HG03159 (cell line): ENCODE measurements at regions not wholly inside any gene's neighbourhood (a gene's known extent, or its start where the extent isn't known, plus 50 kb on each side); places are given as distances from the start of the nearest gene placed in this dataset.
"Not testable (repeated sequence)": the region's sequence is repeated elsewhere in the genome, so short reads cannot be mapped to it uniquely, and the experiment has no call there.

Experiments used
- ATAC-seq: cut with Tn5 transposase; IDR thresholded peaks from one replicate; pipeline ENCODE4 v1.9.1; 2021; ENCODE audit warnings: mild to moderate bottlenecking, moderate library complexity; ENCODE audit not compliant: unreplicated experiment

GRCh38 chr11:116324077-116324476, 448.7 kb downstream of the BUD13 start:
- not testable (repeated sequence) for ATAC-seq

GRCh38 chr11:116317212-116317611, 455.6 kb downstream of the BUD13 start:
- no peak for ATAC-seq

GRCh38 chr11:116314006-116314405, 458.8 kb downstream of the BUD13 start:
- no peak for ATAC-seq

GRCh38 chr11:116312570-116313391, 460.0 kb downstream of the BUD13 start:
- ATAC-seq: no peak

- ATAC-seq: no peak
Observed at GRCh38 chr11:116311206-116311605, 461.6 kb downstream of the BUD13 start.

- no peak for ATAC-seq
Observed at GRCh38 chr11:116310698-116311097, 462.1 kb downstream of the BUD13 start.

- no peak for ATAC-seq
Observed at GRCh38 chr11:116310226-116310625, 462.6 kb downstream of the BUD13 start.

- no peak for ATAC-seq
Observed at GRCh38 chr11:116309446-116309845, 463.3 kb downstream of the BUD13 start.

- no peak for ATAC-seq
Observed at GRCh38 chr11:116302756-116303155, 470.0 kb downstream of the BUD13 start.

- no peak for ATAC-seq
Observed at GRCh38 chr11:116301141-116301540, 471.6 kb downstream of the BUD13 start.

- ATAC-seq: no peak
Observed at GRCh38 chr11:116300232-116300631, 472.6 kb downstream of the BUD13 start.

GRCh38 chr11:116294630-116295029, 478.2 kb downstream of the BUD13 start:
- no peak for ATAC-seq

- ATAC-seq: no peak
Observed at GRCh38 chr11:116287866-116288265, 484.9 kb downstream of the BUD13 start.

GRCh38 chr11:116285026-116285425, 487.8 kb downstream of the BUD13 start:
- ATAC-seq: no peak

- no peak for ATAC-seq
Observed at GRCh38 chr11:116283300-116283699, 489.5 kb downstream of the BUD13 start.

GRCh38 chr11:116282481-116282880, 490.3 kb downstream of the BUD13 start:
- no peak for ATAC-seq

- ATAC-seq: no peak
Observed at GRCh38 chr11:116281173-116282160, 491.3 kb downstream of the BUD13 start.

- no peak for ATAC-seq
Observed at GRCh38 chr11:116279511-116279910, 493.3 kb downstream of the BUD13 start.

GRCh38 chr11:116278076-116278475, 494.7 kb downstream of the BUD13 start:
- ATAC-seq: no peak

- peak; percentile 90 for ATAC-seq
Observed at GRCh38 chr11:116276051-116277044, 496.4 kb downstream of the BUD13 start.
